KMS-11 (cell line): ENCODE measurements at regions not wholly inside any gene's neighbourhood (a gene's known extent, or its start where the extent isn't known, plus 50 kb on each side); places are given as distances from the start of the nearest gene placed in this dataset.
"Not testable (repeated sequence)": the region's sequence is repeated elsewhere in the genome, so short reads cannot be mapped to it uniquely, and the experiment has no call there.

Source experiments
- H2AFZ ChIP-seq: fragments of 200-600 bp; sonication (generic); 2 replicates; pipeline ENCODE4 v1.6.1; 2016; ENCODE audit warnings: antibody characterized with exemption, mixed run types, low read depth
- H3K27ac ChIP-seq: fragments of 200-600 bp; sonication (generic); 2 replicates; pipeline ENCODE4 v1.6.1; 2016; ENCODE audit warnings: mild to moderate bottlenecking, mixed run types
- H3K27me3 ChIP-seq: fragments of 200-600 bp; sonication (generic); 2 replicates; pipeline ENCODE4 v1.6.1; 2017; ENCODE audit warnings: mild to moderate bottlenecking, low read depth, mixed run types, moderate library complexity; ENCODE audit not compliant: insufficient read depth
- H3K36me3 ChIP-seq: fragments of 200-600 bp; sonication (generic); 2 replicates; pipeline ENCODE4 v1.6.1; 2017; ENCODE audit warnings: mild to moderate bottlenecking, mixed run types; ENCODE audit not compliant: insufficient read depth
- H3K4me1 ChIP-seq: fragments of 200-600 bp; sonication (generic); 2 replicates; pipeline ENCODE4 v1.6.1; 2016; ENCODE audit warnings: mild to moderate bottlenecking, low read depth, mixed run types; ENCODE audit not compliant: poor library complexity, severe bottlenecking
- H3K4me2 ChIP-seq: fragments of 200-600 bp; sonication (generic); 2 replicates; pipeline ENCODE4 v1.7.0; 2016; ENCODE audit warnings: mild to moderate bottlenecking, mixed run types
- H3K4me3 ChIP-seq: fragments of 200-600 bp; sonication (generic); IDR thresholded peaks from 2 replicates; pipeline ENCODE4 v1.6.1; 2017; ENCODE audit warnings: low read depth, low read length, mixed read lengths; ENCODE audit not compliant: insufficient read depth
- H3K79me2 ChIP-seq: fragments of 200-600 bp; sonication (generic); 2 replicates; pipeline ENCODE4 v1.6.1; 2016; ENCODE audit warnings: low read depth, mixed run types; ENCODE audit not compliant: insufficient read depth
- H3K9ac ChIP-seq: fragments of 200-600 bp; sonication (generic); 2 replicates; pipeline ENCODE4 v1.6.1; 2016; ENCODE audit warnings: mild to moderate bottlenecking, mixed run types
- H4K20me1 ChIP-seq: fragments of 200-600 bp; sonication (generic); 2 replicates; pipeline ENCODE4 v1.6.1; 2016; ENCODE audit warnings: mild to moderate bottlenecking, mixed run types; ENCODE audit not compliant: insufficient read depth
- TF ChIP-seq, protein P1 (sequence below): fragments of 200-600 bp; sonication (generic); conservative IDR thresholded peaks from 2 replicates; pipeline ENCODE4 v1.6.1; 2017; ENCODE audit warnings: low read depth, mild to moderate bottlenecking, antibody characterized with exemption, low read length, moderate library complexity, mixed read lengths

DNA sequence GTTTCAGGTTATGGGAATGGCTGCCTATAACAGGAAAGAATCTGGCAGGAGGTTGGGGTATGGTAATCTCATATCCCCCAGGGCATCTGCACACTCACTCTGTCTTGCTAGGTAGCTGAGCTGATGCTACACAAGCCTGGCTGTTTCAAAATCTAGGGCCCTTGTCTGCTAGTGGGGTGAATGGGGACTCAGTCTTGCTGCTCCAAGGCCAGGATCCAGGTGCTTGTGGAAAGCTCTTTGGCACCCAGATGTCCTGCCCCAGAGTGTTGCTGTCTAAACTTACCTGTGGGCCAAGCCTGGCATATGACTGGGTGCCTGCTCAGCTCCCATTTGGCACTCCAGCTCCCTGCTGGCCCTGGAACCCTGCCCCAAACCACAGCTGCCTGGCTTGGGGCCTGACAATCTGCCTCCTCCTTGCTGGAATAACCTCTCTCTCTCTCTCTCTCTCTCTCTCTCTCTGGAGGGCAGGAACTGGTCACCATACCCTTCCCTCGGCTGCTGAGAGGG, 158.1 kb upstream of the TSC22D1 start:
- Histone ChIP-seq H3K36me3 (no peaks in the 10 kb centered on the region), H3K4me1 (no peaks in the 10 kb centered on the region), H3K27me3 (no peaks in the 10 kb centered on the region), H3K27ac (no peak overlapping the region), H2AFZ (no peak overlapping the region), H3K4me2 (no peak overlapping the region), H3K4me3 (no peak overlapping the region), H3K9ac (no peak overlapping the region), H3K79me2 (no peaks in the 10 kb centered on the region), H4K20me1 (no peaks in the 10 kb centered on the region)
- TF ChIP-seq, protein P1, sequence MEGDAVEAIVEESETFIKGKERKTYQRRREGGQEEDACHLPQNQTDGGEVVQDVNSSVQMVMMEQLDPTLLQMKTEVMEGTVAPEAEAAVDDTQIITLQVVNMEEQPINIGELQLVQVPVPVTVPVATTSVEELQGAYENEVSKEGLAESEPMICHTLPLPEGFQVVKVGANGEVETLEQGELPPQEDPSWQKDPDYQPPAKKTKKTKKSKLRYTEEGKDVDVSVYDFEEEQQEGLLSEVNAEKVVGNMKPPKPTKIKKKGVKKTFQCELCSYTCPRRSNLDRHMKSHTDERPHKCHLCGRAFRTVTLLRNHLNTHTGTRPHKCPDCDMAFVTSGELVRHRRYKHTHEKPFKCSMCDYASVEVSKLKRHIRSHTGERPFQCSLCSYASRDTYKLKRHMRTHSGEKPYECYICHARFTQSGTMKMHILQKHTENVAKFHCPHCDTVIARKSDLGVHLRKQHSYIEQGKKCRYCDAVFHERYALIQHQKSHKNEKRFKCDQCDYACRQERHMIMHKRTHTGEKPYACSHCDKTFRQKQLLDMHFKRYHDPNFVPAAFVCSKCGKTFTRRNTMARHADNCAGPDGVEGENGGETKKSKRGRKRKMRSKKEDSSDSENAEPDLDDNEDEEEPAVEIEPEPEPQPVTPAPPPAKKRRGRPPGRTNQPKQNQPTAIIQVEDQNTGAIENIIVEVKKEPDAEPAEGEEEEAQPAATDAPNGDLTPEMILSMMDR: no peak

DNA sequence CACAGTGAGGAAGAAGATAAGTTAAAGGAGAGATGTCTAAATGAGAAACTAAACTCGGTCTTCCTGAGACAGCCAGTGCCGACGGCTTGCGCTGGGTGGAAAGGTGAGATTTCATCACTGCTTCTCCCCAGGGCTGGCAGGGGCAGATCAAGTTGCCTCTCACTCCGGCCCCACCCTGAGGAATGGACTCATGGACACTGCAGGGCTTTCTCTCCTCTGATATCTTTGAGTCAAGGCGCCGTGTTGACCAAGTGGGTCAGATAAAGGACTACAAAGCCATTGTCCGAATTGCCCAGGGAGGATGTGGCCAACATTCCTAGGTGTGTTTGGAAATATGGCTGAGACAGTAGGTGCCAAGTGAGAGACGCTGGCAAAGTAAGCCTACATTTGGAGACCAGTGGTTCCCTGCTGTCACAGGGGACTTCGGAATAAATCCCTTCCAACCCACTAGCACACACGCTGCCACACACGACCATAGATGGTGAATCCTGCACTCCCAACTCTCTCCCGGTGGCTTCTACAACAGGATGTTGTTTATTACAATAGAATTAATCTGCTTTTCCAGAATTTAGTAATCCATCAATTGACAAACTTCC, 156.5 kb upstream of the TSC22D1 start:
- H3K9ac ChIP-seq: no peak overlapping the region
- no peaks in the 10 kb centered on the region for H3K4me1 ChIP-seq
- no peaks in the 10 kb centered on the region for H3K36me3 ChIP-seq
- H3K79me2 ChIP-seq: no peaks in the 10 kb centered on the region
- no peaks in the 10 kb centered on the region for H4K20me1 ChIP-seq
- no peaks in the 10 kb centered on the region for H3K27me3 ChIP-seq
- H3K4me2 ChIP-seq: no peak overlapping the region
- H3K4me3 ChIP-seq: no peak overlapping the region
- H3K27ac ChIP-seq: no peak overlapping the region
- TF ChIP-seq, protein P1: no peak
- no peak overlapping the region for H2AFZ ChIP-seq

DNA sequence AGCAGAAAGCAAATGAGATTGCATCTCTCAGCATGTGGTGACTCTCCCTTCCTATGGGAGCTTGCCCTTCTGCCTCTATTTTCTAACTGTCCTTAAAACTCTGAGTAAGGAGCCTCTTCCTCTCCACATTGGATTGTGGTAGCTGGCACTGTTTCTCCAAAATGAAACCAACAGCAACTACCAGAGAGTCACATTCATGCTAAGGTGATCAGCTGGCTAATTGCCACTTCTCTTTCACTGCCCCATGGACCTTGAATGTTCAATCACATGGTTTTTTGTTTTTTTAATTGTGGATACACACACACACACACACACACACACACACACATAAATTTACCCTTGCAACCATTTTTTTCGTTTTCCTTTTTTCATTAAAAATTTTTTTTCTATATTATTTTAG, 154.7 kb upstream of the TSC22D1 start:
- TF ChIP-seq, protein P1: no peak
- no peak overlapping the region for H2AFZ ChIP-seq
- H3K4me3 ChIP-seq: no peak overlapping the region
- H4K20me1 ChIP-seq: no peaks in the 10 kb centered on the region
- no peak overlapping the region for H3K27ac ChIP-seq
- no peaks in the 10 kb centered on the region for H3K27me3 ChIP-seq
- H3K36me3 ChIP-seq: no peaks in the 10 kb centered on the region
- H3K9ac ChIP-seq: no peak overlapping the region
- no peaks in the 10 kb centered on the region for H3K4me1 ChIP-seq
- no peak overlapping the region for H3K4me2 ChIP-seq
- no peaks in the 10 kb centered on the region for H3K79me2 ChIP-seq

DNA sequence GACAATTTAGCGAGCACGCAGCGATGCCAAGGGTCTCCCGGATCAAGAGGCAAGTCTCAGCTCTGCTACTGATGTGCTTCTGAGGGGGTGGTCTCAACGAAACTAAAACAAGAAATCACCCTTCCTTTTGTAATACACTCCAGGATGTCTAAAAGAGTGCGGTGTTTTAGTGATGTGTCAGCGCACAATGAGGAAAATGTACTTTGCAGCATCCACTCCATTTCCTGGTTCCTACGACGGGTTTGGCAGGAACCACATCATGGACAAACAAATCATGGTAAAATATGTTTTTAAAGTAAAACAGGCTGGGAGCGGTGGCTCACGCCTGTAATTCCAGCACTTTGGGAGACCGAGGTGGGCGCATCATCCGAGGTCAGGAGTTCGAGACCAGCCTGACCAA, 154.0 kb upstream of the TSC22D1 start:
- TF ChIP-seq, protein P1: no peak

DNA sequence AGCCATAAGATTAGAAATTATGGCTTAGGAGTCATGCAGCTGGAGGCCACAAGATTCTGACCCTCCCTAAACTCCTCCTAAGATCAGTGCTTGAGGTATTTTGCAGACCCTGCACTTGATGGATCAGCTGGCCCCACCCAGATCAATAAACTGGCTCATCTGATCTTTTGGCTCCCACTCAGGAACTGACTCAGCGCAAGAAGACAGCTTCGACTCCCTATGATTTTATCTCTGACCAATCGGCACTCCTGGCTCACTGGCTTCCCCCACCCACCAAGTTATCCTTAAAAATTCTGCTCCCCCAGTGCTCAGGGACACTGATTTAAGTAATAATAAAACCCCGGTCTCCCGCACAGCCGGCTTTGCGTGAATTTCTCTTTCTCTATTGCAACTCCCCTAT, 151.5 kb upstream of the TSC22D1 start:
- H3K4me3 ChIP-seq, H3K27me3 ChIP-seq, H3K4me1 ChIP-seq, H2AFZ ChIP-seq, H3K4me2 ChIP-seq, H4K20me1 ChIP-seq, H3K79me2 ChIP-seq, H3K27ac ChIP-seq, H3K36me3 ChIP-seq, H3K9ac ChIP-seq: not testable (repeated sequence)

More for the DNA sequence above, 154.0 kb upstream of the TSC22D1 start:
- no peak overlapping the region for H3K27ac ChIP-seq
- H3K79me2 ChIP-seq: no peaks in the 10 kb centered on the region
- H3K4me3 ChIP-seq: no peak overlapping the region
- no peaks in the 10 kb centered on the region for H3K36me3 ChIP-seq
- no peaks in the 10 kb centered on the region for H3K4me1 ChIP-seq
- no peak overlapping the region for H3K9ac ChIP-seq
- H3K27me3 ChIP-seq: no peaks in the 10 kb centered on the region
- no peak overlapping the region for H3K4me2 ChIP-seq
- H4K20me1 ChIP-seq: no peaks in the 10 kb centered on the region
- H2AFZ ChIP-seq: no peak overlapping the region
